A673 (cell line): ENCODE measurements at regions not wholly inside any gene's neighbourhood (a gene's known extent, or its start where the extent isn't known, plus 50 kb on each side); places are given as distances from the start of the nearest gene placed in this dataset.

Source experiments
- CTCF ChIP-seq: fragments of 300-800, 200-600 bp; sonication (generic); conservative IDR thresholded peaks from 2 replicates; pipeline ENCODE4 v1.5.1; 2017; ENCODE audit warnings: low read depth, mild to moderate bottlenecking, antibody characterized with exemption, low read length, moderate library complexity, mixed read lengths
- EZH2 ChIP-seq: fragments of 200-600 bp; sonication (generic); IDR thresholded peaks from 2 replicates; pipeline ENCODE4 v1.6.1; 2017; ENCODE audit warnings: borderline replicate concordance, low read depth, mild to moderate bottlenecking, mixed read lengths, antibody characterized with exemption, low read length; ENCODE audit not compliant: poor library complexity, severe bottlenecking

- TF ChIP-seq CTCF (no peak), EZH2 (no peak)
Observed at GRCh38 chr4:16384576-16384975, 158.3 kb upstream of the TAPT1 start.
